ENCODE measurements at regions not wholly inside any gene's neighbourhood (a gene's known extent, or its start where the extent isn't known, plus 50 kb on each side); places are given as distances from the start of the nearest gene placed in this dataset.

GRCh38 chrX:118255921-118256320 is 90.0 kb upstream of the WDR44 start:
- no peak overlapping the region for H3K4me3 Mint-ChIP-seq
- no peak for TF ChIP-seq CTCF (conservative IDR thresholded peaks at IDR 0.05)

GRCh38 chrX:118257781-118258180 is 88.1 kb upstream of the WDR44 start:
- Mint-ChIP-seq H3K4me3 (no peak overlapping the region), H3K4me1 (no peaks in the 10 kb centered on the region), H3K27ac (ENCODE audit: unreplicated experiment) (no peak overlapping the region), H3K36me3 (ENCODE audit: low read depth) (no peaks in the 10 kb centered on the region), H3K27me3 (ENCODE audit: low read depth) (no peaks in the 10 kb centered on the region), H3K9me3 (peaks cover 3% of the 10 kb centered on the region)
- DNase-seq (ENCODE audit: low read depth, low spot score) = no peak
- no peak for TF ChIP-seq CTCF (conservative IDR thresholded peaks at IDR 0.05)

More at GRCh38 chrX:118255921-118256320, 90.0 kb upstream of the WDR44 start:
- H3K27me3 Mint-ChIP-seq (ENCODE audit: low read depth) = no peaks in the 10 kb centered on the region
- no peak overlapping the region for H3K27ac Mint-ChIP-seq (ENCODE audit: unreplicated experiment)
- no peaks in the 10 kb centered on the region for H3K36me3 Mint-ChIP-seq (ENCODE audit: low read depth)
- H3K9me3 Mint-ChIP-seq = peaks cover 3% of the 10 kb centered on the region
- no peak for DNase-seq (ENCODE audit: low read depth, low spot score)
- no peaks in the 10 kb centered on the region for H3K4me1 Mint-ChIP-seq

GRCh38 chrX:118259213-118259612 is 86.7 kb upstream of the WDR44 start:
- TF ChIP-seq CTCF (conservative IDR thresholded peaks at IDR 0.05) = no peak
- Mint-ChIP-seq H3K9me3 (peaks cover 10% of the 10 kb centered on the region), H3K36me3 (ENCODE audit: low read depth) (no peaks in the 10 kb centered on the region), H3K27me3 (ENCODE audit: low read depth) (no peaks in the 10 kb centered on the region), H3K4me1 (no peaks in the 10 kb centered on the region), H3K4me3 (no peak overlapping the region), H3K27ac (ENCODE audit: unreplicated experiment) (peak overlapping the region; percentile 23)
- no peak for DNase-seq (ENCODE audit: low read depth, low spot score)

- no peaks in the 10 kb centered on the region for H3K4me1 Mint-ChIP-seq
- no peak overlapping the region for H3K4me3 Mint-ChIP-seq
- no peaks in the 10 kb centered on the region for H3K36me3 Mint-ChIP-seq (ENCODE audit: low read depth)
- H3K27me3 Mint-ChIP-seq (ENCODE audit: low read depth) = no peaks in the 10 kb centered on the region
- H3K9me3 Mint-ChIP-seq = peaks cover 13% of the 10 kb centered on the region
- DNase-seq (ENCODE audit: low read depth, low spot score) = no peak
- no peak for TF ChIP-seq CTCF (conservative IDR thresholded peaks at IDR 0.05)
- no peak overlapping the region for H3K27ac Mint-ChIP-seq (ENCODE audit: unreplicated experiment)
Observed at GRCh38 chrX:118261151-118261550, 84.8 kb upstream of the WDR44 start.

- H3K9me3 Mint-ChIP-seq = no peaks in the 10 kb centered on the region
- no peak for TF ChIP-seq CTCF (conservative IDR thresholded peaks at IDR 0.05)
- no peaks in the 10 kb centered on the region for H3K4me1 Mint-ChIP-seq
- no peaks in the 10 kb centered on the region for H3K36me3 Mint-ChIP-seq (ENCODE audit: low read depth)
- no peak for DNase-seq (ENCODE audit: low read depth, low spot score)
- no peak overlapping the region for H3K27ac Mint-ChIP-seq (ENCODE audit: unreplicated experiment)
- H3K4me3 Mint-ChIP-seq = no peak overlapping the region
- H3K27me3 Mint-ChIP-seq (ENCODE audit: low read depth) = no peaks in the 10 kb centered on the region
Observed at GRCh38 chrX:118271775-118272174, 74.1 kb upstream of the WDR44 start.

- H3K27ac Mint-ChIP-seq (ENCODE audit: unreplicated experiment) = no peak overlapping the region
Observed at GRCh38 chrX:118272242-118272641, 73.7 kb upstream of the WDR44 start.

More at GRCh38 chrX:118272242-118272641, 73.7 kb upstream of the WDR44 start:
- TF ChIP-seq CTCF (conservative IDR thresholded peaks at IDR 0.05) = no peak
- Mint-ChIP-seq H3K4me3 (no peak overlapping the region), H3K27me3 (ENCODE audit: low read depth) (no peaks in the 10 kb centered on the region), H3K9me3 (no peaks in the 10 kb centered on the region), H3K4me1 (no peaks in the 10 kb centered on the region), H3K36me3 (ENCODE audit: low read depth) (no peaks in the 10 kb centered on the region)
- DNase-seq (ENCODE audit: low read depth, low spot score) = no peak

All from neural crest cell (in vitro differentiated cells).